CD4-positive, alpha-beta T cell (primary cell): ENCODE measurements at regions not wholly inside any gene's neighbourhood (a gene's known extent, or its start where the extent isn't known, plus 50 kb on each side); places are given as distances from the start of the nearest gene placed in this dataset.
A peak's percentile ranks its signal among the peaks of the same experiment; 100 is the strongest.

Experiments
- ATAC-seq: fragments of 200-7000 bp; cut with Tn5 transposase; one replicate; pipeline ENCODE4 v1.10.0; 2022; ENCODE audit warnings: mild to moderate bottlenecking; ENCODE audit not compliant: poor library complexity
- CTCF ChIA-PET: fragments of 350-600 bp; sonication (Branson Sonifier 250); formaldehyde crosslinking; loops from one replicate; lab custom pipeline; 2021; ENCODE audit warnings: antibody characterized with exemption, inconsistent platforms; lab: Charles Lee
- POLR2A ChIA-PET: fragments of 350-600 bp; sonication (Branson Sonifier 250); formaldehyde crosslinking; loops from one replicate; lab custom pipeline; 2021; ENCODE audit warnings: antibody characterized with exemption, inconsistent platforms; lab: Charles Lee
- DNase-seq, 14 experiments: peaks; one replicate each; pipeline ENCODE4 v3.0.0-alpha.2; 2013 to 2020; ENCODE audit warnings: mixed read lengths in 2 of 14
- H3K27ac ChIP-seq, 2 donors: one replicate each; pipeline versions ENCODE4 v1.5.1 to v1.7.0; 2013; ENCODE audit warnings: low read length in 2 of 2, low read depth in 1 of 2, mild to moderate bottlenecking in 1 of 2
- H3K27me3 ChIP-seq, 2 experiments: 1 replicate in 1 of 2; 2 replicates in 1 of 2; pipeline versions ENCODE4 v1.6.1 to v1.7.0; 2013; ENCODE audit warnings: low read length in 2 of 2, control low read depth in 1 of 2, mild to moderate bottlenecking in 1 of 2, moderate library complexity in 1 of 2; ENCODE audit not compliant: insufficient read depth in 2 of 2, control insufficient read depth in 1 of 2
- H3K36me3 ChIP-seq: one replicate; pipeline ENCODE4 v1.6.1; 2013; ENCODE audit warnings: low read length, control low read depth; ENCODE audit not compliant: insufficient read depth
- H3K4me1 ChIP-seq: one replicate; pipeline ENCODE4 v1.6.1; 2013; ENCODE audit warnings: low read length, control low read depth; ENCODE audit not compliant: insufficient read depth
- H3K4me3 ChIP-seq: one replicate; pipeline ENCODE4 v1.5.1; 2013; ENCODE audit warnings: mild to moderate bottlenecking, low read length, moderate library complexity
- H3K9me3 ChIP-seq, 2 experiments: 1 replicate in 1 of 2; 2 replicates in 1 of 2; pipeline versions ENCODE4 v1.6.1 to v1.7.0; 2013; ENCODE audit warnings: low read length in 2 of 2, mild to moderate bottlenecking in 2 of 2, control low read depth in 1 of 2, moderate library complexity in 1 of 2; ENCODE audit not compliant: control insufficient read depth in 1 of 2, insufficient read depth in 1 of 2
- H3K27ac Mint-ChIP-seq: one replicate; pipeline ENCODE4 v1.8.0; 2020; ENCODE audit warnings: mixed read lengths
- H3K27me3 Mint-ChIP-seq: one replicate; pipeline ENCODE4 v1.8.0; 2021; ENCODE audit warnings: mixed read lengths
- H3K36me3 Mint-ChIP-seq: one replicate; pipeline ENCODE4 v1.8.0; 2021; ENCODE audit warnings: low read depth, mixed read lengths
- H3K4me1 Mint-ChIP-seq: one replicate; pipeline ENCODE4 v1.8.0; 2021; ENCODE audit warnings: low read depth, mixed read lengths
- H3K4me3 Mint-ChIP-seq: one replicate; pipeline ENCODE4 v1.8.0; 2020; ENCODE audit warnings: mild to moderate bottlenecking, mixed read lengths
- H3K9me3 Mint-ChIP-seq: one replicate; pipeline ENCODE4 v1.8.0; 2020; ENCODE audit warnings: mixed read lengths
- CTCF ChIP-seq: fragments of 200-600 bp; IDR thresholded peaks from one replicate; pipeline ENCODE4 v1.8.0; 2022; ENCODE audit warnings: antibody characterized with exemption, mild to moderate bottlenecking
- intact Hi-C, 2 experiments: fragments of 100-400 bp; cut with DNase I in 1 of 2; cut with micrococcal nuclease in 1 of 2; formaldehyde crosslinking; loops; one replicate each; pipeline versions ENCODE4 v1.15.1 to v1.9.0; 2023 to 2025; cut with DNase I, micrococcal nuclease

- Mint-ChIP-seq H3K9me3 (no peaks in the 10 kb centered on the region), H3K27ac (no peak overlapping the region), H3K4me1 (no peaks in the 10 kb centered on the region), H3K4me3 (no peak overlapping the region), H3K27me3 (no peaks in the 10 kb centered on the region), H3K36me3 (no peaks in the 10 kb centered on the region)
- TF ChIP-seq CTCF: no peak
- Histone ChIP-seq H3K27me3 (no peaks in the 10 kb centered on the region), H3K4me3 (no peak overlapping the region), H3K4me1 (no peaks in the 10 kb centered on the region), H3K9me3 (no peaks in the 10 kb centered on the region), H3K36me3 (no peaks in the 10 kb centered on the region), H3K27ac (no peak overlapping the region)
- no peak for ATAC-seq
- DNase-seq: peak in 1 of 14 experiments; percentile 16
- ChIA-PET POLR2A (no interaction called here), CTCF (no interaction called here)
- intact Hi-C loops: no loop called here
Measured at GRCh38 chr1:29810121-29811120, 574.1 kb downstream of the PTPRU start.

- ChIA-PET CTCF (no interaction called here), POLR2A (no interaction called here)
- intact Hi-C loops: no loop called here
- Mint-ChIP-seq H3K27me3 (no peaks in the 10 kb centered on the region), H3K4me1 (no peaks in the 10 kb centered on the region), H3K9me3 (no peaks in the 10 kb centered on the region), H3K36me3 (no peaks in the 10 kb centered on the region), H3K27ac (no peak overlapping the region), H3K4me3 (no peak overlapping the region)
- H3K27me3 ChIP-seq: no peaks in the 10 kb centered on the region
- no peak for TF ChIP-seq CTCF
- DNase-seq (peak in 1 of 14 experiments; percentile 16), ATAC-seq (no peak)
- no peaks in the 10 kb centered on the region for H3K9me3 ChIP-seq
- H3K27ac ChIP-seq: no peak overlapping the region
- no peaks in the 10 kb centered on the region for H3K36me3 ChIP-seq
- H3K4me3 ChIP-seq: no peak overlapping the region
- H3K4me1 ChIP-seq: no peaks in the 10 kb centered on the region
Measured at GRCh38 chr1:29809446-29810120, 573.3 kb downstream of the PTPRU start.

- no peak for ATAC-seq
- Histone ChIP-seq H3K4me3 (no peak overlapping the region), H3K36me3 (no peaks in the 10 kb centered on the region), H3K27me3 (no peaks in the 10 kb centered on the region), H3K9me3 (no peaks in the 10 kb centered on the region), H3K27ac (no peak overlapping the region), H3K4me1 (no peaks in the 10 kb centered on the region)
- peak in 1 of 14 experiments; percentile 22 for DNase-seq
- CTCF ChIA-PET: no interaction called here
- no peak overlapping the region for H3K27ac Mint-ChIP-seq
- H3K36me3 Mint-ChIP-seq: no peaks in the 10 kb centered on the region
- H3K9me3 Mint-ChIP-seq: no peaks in the 10 kb centered on the region
- no peaks in the 10 kb centered on the region for H3K4me1 Mint-ChIP-seq
- intact Hi-C loops: no loop called here
- POLR2A ChIA-PET: no interaction called here
- peaks cover 5% of the 10 kb centered on the region for H3K27me3 Mint-ChIP-seq
- no peak for TF ChIP-seq CTCF
- no peak overlapping the region for H3K4me3 Mint-ChIP-seq
Measured at GRCh38 chr1:29808141-29808995, 572.0 kb downstream of the PTPRU start.
